ENCODE measurements at regions not wholly inside any gene's neighbourhood (a gene's known extent, or its start where the extent isn't known, plus 50 kb on each side); places are given as distances from the start of the nearest gene placed in this dataset.

- TF ChIP-seq CTCF (IDR thresholded peaks at IDR 0.05) (no peak), POLR2A (IDR thresholded peaks at IDR 0.05) (no peak)
Measured at GRCh38 chr9:108049026-108049607, 559.5 kb upstream of the KLF4 start.
